HL-60 (cell line): ENCODE measurements at regions not wholly inside any gene's neighbourhood (a gene's known extent, or its start where the extent isn't known, plus 50 kb on each side); places are given as distances from the start of the nearest gene placed in this dataset.

ENCODE experiments used
- DNase-seq, 2 experiments: peaks; one replicate each; pipeline ENCODE4 v3.0.0-alpha.2; 2010 to 2020; ENCODE audit warnings: low read depth in 1 of 2, low spot score in 1 of 2
- H3K27ac ChIP-seq: fragments of 250-450 bp; sonication (Bioruptor Pico); replicated peaks from 2 replicates; pipeline ENCODE4 v1.5.1; 2020; ENCODE audit warnings: mild to moderate bottlenecking, moderate library complexity
- H3K27me3 ChIP-seq: fragments of 250-450 bp; sonication (Bioruptor Pico); 2 replicates; pipeline ENCODE4 v1.5.1; 2021; ENCODE audit warnings: mild to moderate bottlenecking, moderate library complexity; ENCODE audit not compliant: insufficient read depth, poor library complexity, severe bottlenecking
- H3K4me3 ChIP-seq: replicated peaks from 2 replicates; pipeline ENCODE4 v1.5.1; 2011; ENCODE audit warnings: mild to moderate bottlenecking, control low read depth, low read length; ENCODE audit not compliant: insufficient read depth
- CTCF ChIP-seq: IDR thresholded peaks from one replicate; pipeline ENCODE4 v1.5.1; 2011; ENCODE audit warnings: low read length, control low read depth, inconsistent platforms; ENCODE audit not compliant: insufficient read depth
- GABPA ChIP-seq: IDR thresholded peaks from 2 replicates; pipeline ENCODE4 v1.6.1; 2012; ENCODE audit warnings: low read depth
- POLR2AphosphoS5 ChIP-seq: IDR thresholded peaks from 2 replicates; pipeline ENCODE4 v1.6.1; 2012; ENCODE audit warnings: low read depth
- REST ChIP-seq: IDR thresholded peaks from 2 replicates; pipeline ENCODE4 v1.6.1; 2012; ENCODE audit warnings: low read depth; ENCODE audit not compliant: insufficient replicate concordance
- SPI1 ChIP-seq: IDR thresholded peaks from 2 replicates; pipeline ENCODE4 v1.6.1; 2012; ENCODE audit warnings: low read depth, mild to moderate bottlenecking, borderline replicate concordance

GRCh38 chr18:55876254-55876653 is 288.3 kb upstream of the TCF4 start:
- no peak overlapping the region for H3K27ac ChIP-seq
- no peaks in the 10 kb centered on the region for H3K27me3 ChIP-seq
- no peak for DNase-seq
- TF ChIP-seq GABPA (no peak), REST (no peak), POLR2AphosphoS5 (no peak), CTCF (no peak), SPI1 (no peak)
- H3K4me3 ChIP-seq, result no peak overlapping the region

GRCh38 chr18:55875371-55875901 is 287.4 kb upstream of the TCF4 start:
- TF ChIP-seq GABPA, result no peak
- no peak for TF ChIP-seq POLR2AphosphoS5
- TF ChIP-seq REST, result no peak
- TF ChIP-seq SPI1, result no peak
- no peak for TF ChIP-seq CTCF
- H3K27me3 ChIP-seq, result no peaks in the 10 kb centered on the region
- H3K27ac ChIP-seq, result no peak overlapping the region
- DNase-seq, result no peak
- H3K4me3 ChIP-seq, result no peak overlapping the region

GRCh38 chr18:55869556-55870501 is 281.8 kb upstream of the TCF4 start:
- TF ChIP-seq SPI1 (no peak), POLR2AphosphoS5 (no peak), REST (no peak), GABPA (no peak), CTCF (no peak)
- Histone ChIP-seq H3K27me3 (peaks cover 2% of the 10 kb centered on the region), H3K4me3 (no peak overlapping the region), H3K27ac (no peak overlapping the region)
- no peak for DNase-seq
